ENCODE measurements at regions not wholly inside any gene's neighbourhood (a gene's known extent, or its start where the extent isn't known, plus 50 kb on each side); places are given as distances from the start of the nearest gene placed in this dataset.

GRCh38 chr2:120628248-120628647 lies 107.4 kb upstream of the GLI2 start:
- Histone ChIP-seq H3K27ac (no peak overlapping the region), H3K36me3 (no peaks in the 10 kb centered on the region), H3K9me3 (no peaks in the 10 kb centered on the region), H3K4me1 (peaks cover 0 to 4% of the 10 kb centered on the region in 2 donors), H3K4me3 (no peak overlapping the region), H3K27me3 (no peaks in the 10 kb centered on the region)
- no peak for TF ChIP-seq POLR2AphosphoS5 (IDR thresholded peaks at IDR 0.05)
- TF ChIP-seq CTCF (IDR thresholded peaks at IDR 0.05) = no peak
- TF ChIP-seq POLR2A (IDR thresholded peaks at IDR 0.05) = no peak
- intact Hi-C loops (cut with DNase I; ENCODE audit: low total_unique reads) = no loop called here
- DNase-seq (ENCODE audit: low spot score in 2 of 2) = no peak

GRCh38 chr2:120629241-120629895 lies 106.3 kb upstream of the GLI2 start:
- TF ChIP-seq POLR2AphosphoS5 (IDR thresholded peaks at IDR 0.05) = no peak
- no peak for TF ChIP-seq CTCF (IDR thresholded peaks at IDR 0.05)
- no peak for TF ChIP-seq POLR2A (IDR thresholded peaks at IDR 0.05)
- H3K36me3 ChIP-seq = no peaks in the 10 kb centered on the region
- H3K9me3 ChIP-seq = no peaks in the 10 kb centered on the region
- no peaks in the 10 kb centered on the region for H3K27me3 ChIP-seq
- peaks cover 0 to 4% of the 10 kb centered on the region in 2 donors for H3K4me1 ChIP-seq
- peak overlapping the region; percentile 73 to 91 for H3K27ac ChIP-seq
- H3K4me3 ChIP-seq = no peak overlapping the region
- intact Hi-C loops (cut with DNase I; ENCODE audit: low total_unique reads) = no loop called here
- DNase-seq (ENCODE audit: low spot score in 2 of 2) = no peak

GRCh38 chr2:120630031-120630701 lies 105.5 kb upstream of the GLI2 start:
- intact Hi-C loops (cut with DNase I; ENCODE audit: low total_unique reads) = no loop called here
- H3K4me3 ChIP-seq = no peak overlapping the region
- H3K9me3 ChIP-seq = no peaks in the 10 kb centered on the region
- peak; percentile 65 to 81 for DNase-seq (ENCODE audit: low spot score in 2 of 2)
- no peaks in the 10 kb centered on the region for H3K36me3 ChIP-seq
- H3K4me1 ChIP-seq = peaks cover 0 to 4% of the 10 kb centered on the region in 2 donors
- H3K27ac ChIP-seq = peak overlapping the region; percentile 73 to 91
- no peaks in the 10 kb centered on the region for H3K27me3 ChIP-seq
- TF ChIP-seq CTCF (IDR thresholded peaks at IDR 0.05) = no peak
- no peak for TF ChIP-seq POLR2AphosphoS5 (IDR thresholded peaks at IDR 0.05)
- no peak for TF ChIP-seq POLR2A (IDR thresholded peaks at IDR 0.05)

- DNase-seq (ENCODE audit: low spot score in 2 of 2) = no peak
- no peaks in the 10 kb centered on the region for H3K36me3 ChIP-seq
- H3K4me1 ChIP-seq = peaks cover 0 to 4% of the 10 kb centered on the region in 2 donors
- TF ChIP-seq CTCF (IDR thresholded peaks at IDR 0.05) (no peak), POLR2AphosphoS5 (IDR thresholded peaks at IDR 0.05) (no peak), POLR2A (IDR thresholded peaks at IDR 0.05) (no peak)
- H3K27me3 ChIP-seq = no peaks in the 10 kb centered on the region
- no peak overlapping the region for H3K4me3 ChIP-seq
- H3K9me3 ChIP-seq = no peaks in the 10 kb centered on the region
- intact Hi-C loops (cut with DNase I; ENCODE audit: low total_unique reads) = no loop called here
- peak overlapping the region; percentile 73 to 91 for H3K27ac ChIP-seq
These were observed 104.4 kb upstream of the GLI2 start for GRCh38 chr2:120631236-120631635.

- no peaks in the 10 kb centered on the region for H3K9me3 ChIP-seq
- intact Hi-C loops (cut with DNase I; ENCODE audit: low total_unique reads) = no loop called here
- H3K27me3 ChIP-seq = no peaks in the 10 kb centered on the region
- DNase-seq (ENCODE audit: low spot score in 2 of 2) = no peak
- peaks cover 0 to 4% of the 10 kb centered on the region in 2 donors for H3K4me1 ChIP-seq
- no peak overlapping the region for H3K4me3 ChIP-seq
- H3K36me3 ChIP-seq = no peaks in the 10 kb centered on the region
- TF ChIP-seq CTCF (IDR thresholded peaks at IDR 0.05) = no peak
- no peak for TF ChIP-seq POLR2A (IDR thresholded peaks at IDR 0.05)
- no peak for TF ChIP-seq POLR2AphosphoS5 (IDR thresholded peaks at IDR 0.05)
- peak overlapping the region; percentile 73 to 91 for H3K27ac ChIP-seq
These were observed 103.9 kb upstream of the GLI2 start for GRCh38 chr2:120631724-120632123.
